IPS DF 6.9 (cell line): ENCODE measurements at regions not wholly inside any gene's neighbourhood (a gene's known extent, or its start where the extent isn't known, plus 50 kb on each side); places are given as distances from the start of the nearest gene placed in this dataset.

Source experiments
- DNase-seq: peaks from one replicate; pipeline ENCODE4 v3.0.0-alpha.2; 2013; ENCODE audit warnings: low read depth, low spot score
- H3K27ac ChIP-seq: one replicate; pipeline ENCODE4 v1.5.1; 2013; ENCODE audit warnings: low read length, control low read depth
- H3K27me3 ChIP-seq: 2 replicates; pipeline ENCODE4 v1.6.1; 2013; ENCODE audit warnings: mild to moderate bottlenecking, low read length; ENCODE audit not compliant: control insufficient read depth, insufficient read depth
- H3K36me3 ChIP-seq: 2 replicates; pipeline ENCODE4 v1.6.1; 2013; ENCODE audit warnings: low read length; ENCODE audit not compliant: control insufficient read depth, insufficient read depth
- H3K4me1 ChIP-seq: 2 replicates; pipeline ENCODE4 v1.6.1; 2013; ENCODE audit warnings: low read length; ENCODE audit not compliant: control insufficient read depth, insufficient read depth
- H3K4me3 ChIP-seq: 2 replicates; pipeline ENCODE4 v1.5.1; 2013; ENCODE audit warnings: mild to moderate bottlenecking, low read length
- H3K9me3 ChIP-seq: 2 replicates; pipeline ENCODE4 v1.6.1; 2013; ENCODE audit warnings: low read length, inconsistent platforms; ENCODE audit not compliant: control insufficient read depth, insufficient read depth
- WGBS: extraction: QIAGEN DNeasy Blood & Tissue Kit; methylation state at CpG from one replicate; pipeline ENCODE4 v1.1.7; 2013; ENCODE audit warnings: mixed read lengths, missing lambda C conversion rate; ENCODE audit not compliant: insufficient read length, insufficient coverage; 5-methylcytosine and 5-hydroxymethylcytosine counted together

DNA sequence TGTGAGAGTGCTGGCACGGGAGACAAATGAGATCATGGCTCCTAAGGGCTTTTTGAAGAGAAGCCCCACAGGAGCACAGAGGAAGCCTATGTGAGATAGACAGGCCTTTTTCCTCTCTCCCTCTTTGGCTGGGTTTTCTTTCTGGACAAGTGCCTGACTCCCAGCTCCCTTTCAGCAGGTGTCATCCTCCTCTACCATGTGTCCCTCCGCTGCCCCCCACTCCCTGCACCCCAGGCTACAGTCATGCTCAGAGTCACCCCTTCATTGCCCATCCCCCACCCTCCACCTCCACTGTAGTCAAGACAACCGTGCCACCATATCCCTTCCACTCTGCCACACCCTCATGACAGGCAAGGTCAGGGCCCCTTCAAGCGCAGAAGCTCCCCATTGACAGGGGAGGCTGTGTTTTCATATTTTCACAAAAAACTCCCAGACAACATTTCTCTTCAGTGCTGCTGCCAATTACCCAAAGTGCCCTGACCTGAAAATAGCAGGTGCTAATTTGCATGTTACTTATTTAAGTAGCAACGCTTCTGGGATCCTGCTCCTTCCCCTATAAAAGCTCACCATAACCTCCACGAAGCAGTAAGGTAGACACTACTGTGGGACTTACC is 92.1 kb upstream of the IPO9 start:
- Histone ChIP-seq H3K36me3 (no peaks in the 10 kb centered on the region), H3K4me1 (peaks cover 23% of the 10 kb centered on the region), H3K4me3 (no peak overlapping the region), H3K27me3 (no peaks in the 10 kb centered on the region), H3K27ac (no peak overlapping the region), H3K9me3 (no peaks in the 10 kb centered on the region)
- no peak for DNase-seq
- no CpG with 5 or more reads among the region's 6 CpGs for WGBS

DNA sequence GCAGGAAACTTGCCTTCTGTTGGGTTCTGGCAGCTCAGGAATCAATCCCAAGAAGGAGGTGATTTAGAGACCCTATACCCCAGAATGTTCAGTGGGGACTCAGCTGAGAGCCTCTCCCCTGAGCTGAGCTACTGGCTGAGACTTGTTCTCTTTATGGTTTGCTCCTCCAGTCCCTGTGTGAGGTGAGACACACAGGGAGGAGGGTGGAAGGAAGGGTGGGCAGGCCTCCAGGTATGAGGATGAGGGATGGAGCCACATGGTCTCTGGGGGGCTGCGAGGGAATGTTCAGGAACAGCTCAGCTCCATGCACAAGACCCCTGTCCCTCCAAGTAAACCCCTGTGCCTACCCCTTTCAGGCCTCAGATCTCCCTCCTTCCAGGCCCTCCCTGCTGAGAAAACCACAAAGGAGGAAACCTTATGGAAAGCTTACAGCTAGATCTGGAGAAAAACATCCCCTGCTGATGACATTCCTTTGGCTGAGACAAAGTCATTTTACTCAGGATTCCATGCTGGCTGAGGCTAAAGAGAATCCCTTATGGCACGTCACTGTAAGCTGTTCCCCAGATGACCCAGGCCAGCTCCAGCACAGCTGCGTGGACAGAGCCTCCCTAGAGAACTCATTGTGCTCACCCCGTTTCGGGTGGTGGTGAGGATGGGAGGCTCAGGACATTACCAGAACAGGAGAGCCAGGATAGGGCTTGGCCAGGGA is 91.5 kb upstream of the IPO9 start:
- Histone ChIP-seq H3K27me3 (no peaks in the 10 kb centered on the region), H3K9me3 (no peaks in the 10 kb centered on the region), H3K4me1 (peaks cover 24% of the 10 kb centered on the region), H3K36me3 (no peaks in the 10 kb centered on the region), H3K4me3 (no peak overlapping the region), H3K27ac (no peak overlapping the region)
- no CpG with 5 or more reads among the region's 5 CpGs for WGBS
- DNase-seq: no peak

GRCh38 chr1:201739080-201739479 is 89.9 kb upstream of the IPO9 start:
- no peaks in the 10 kb centered on the region for H3K36me3 ChIP-seq
- no CpG with 5 or more reads among the region's 12 CpGs for WGBS
- no peaks in the 10 kb centered on the region for H3K27me3 ChIP-seq
- H3K4me1 ChIP-seq: peaks cover 24% of the 10 kb centered on the region
- no peaks in the 10 kb centered on the region for H3K9me3 ChIP-seq
- DNase-seq: no peak
- peak overlapping the region; percentile 82; the same call in 1 of the 2 replicates for H3K4me3 ChIP-seq
- H3K27ac ChIP-seq: no peak overlapping the region

DNA sequence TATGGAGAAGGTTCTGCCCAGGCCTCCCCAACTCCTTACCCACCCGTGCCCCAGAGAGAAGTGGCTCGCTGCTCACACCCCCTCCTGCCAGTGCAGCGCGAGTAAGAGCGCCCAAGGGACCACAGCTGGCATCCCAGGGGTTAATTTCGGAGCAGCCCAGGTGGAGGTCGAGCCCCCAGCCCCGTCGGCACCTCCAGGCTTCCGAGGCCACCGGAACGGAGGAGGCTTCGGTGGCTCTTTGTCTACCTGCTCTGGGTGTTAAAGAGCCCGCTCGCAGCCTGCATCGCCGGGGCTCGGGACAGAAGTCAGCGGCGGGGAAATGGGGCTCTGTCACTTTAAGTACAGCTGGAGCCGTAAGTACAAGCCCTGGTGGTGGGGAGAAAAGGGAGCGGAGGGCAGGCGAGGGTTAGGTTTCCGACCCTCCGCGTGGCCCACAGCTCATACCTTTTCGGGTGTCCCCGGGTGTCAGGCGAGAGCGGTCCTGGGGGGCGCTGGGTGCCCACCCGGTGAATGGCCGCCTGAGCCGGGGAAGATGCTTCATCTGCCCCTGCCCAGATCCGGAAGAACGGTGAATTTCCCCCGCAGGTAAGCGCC is 89.4 kb upstream of the IPO9 start:
- peaks cover 24% of the 10 kb centered on the region for H3K4me1 ChIP-seq
- no CpG with 5 or more reads among the region's 38 CpGs for WGBS

DNA sequence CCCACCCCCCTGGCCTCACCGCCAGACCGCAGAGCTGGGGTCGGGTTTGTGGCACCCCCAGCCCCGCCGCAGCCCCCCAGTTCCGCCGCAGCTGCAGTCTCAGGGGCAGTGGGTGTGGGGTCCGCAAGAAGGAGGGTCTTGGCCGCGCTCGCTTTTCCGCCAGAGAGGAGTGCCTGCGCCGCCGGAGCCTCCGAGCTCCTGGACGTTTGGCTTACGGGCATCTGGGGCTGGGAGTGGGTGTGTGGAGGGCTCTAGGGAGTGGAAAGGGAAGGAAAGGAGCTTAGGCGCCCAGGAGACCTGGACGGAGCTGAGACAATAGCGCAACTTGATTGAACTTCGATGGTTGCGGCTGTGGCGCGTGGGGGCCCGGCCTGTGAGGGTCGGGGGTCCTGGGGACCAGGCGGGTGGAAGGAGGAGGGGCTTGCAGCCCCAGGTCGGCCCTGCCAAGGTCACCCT is 88.8 kb upstream of the IPO9 start:
- no CpG with 5 or more reads among the region's 29 CpGs for WGBS
- no peaks in the 10 kb centered on the region for H3K9me3 ChIP-seq
- H3K4me3 ChIP-seq: peak overlapping the region; percentile 82
- H3K27ac ChIP-seq: no peak overlapping the region
- DNase-seq: no peak
- H3K4me1 ChIP-seq: peaks cover 24% of the 10 kb centered on the region
- H3K27me3 ChIP-seq: no peaks in the 10 kb centered on the region
- no peaks in the 10 kb centered on the region for H3K36me3 ChIP-seq

More for the DNA sequence above, 89.4 kb upstream of the IPO9 start:
- Histone ChIP-seq H3K27me3 (no peaks in the 10 kb centered on the region), H3K36me3 (no peaks in the 10 kb centered on the region), H3K4me3 (peak overlapping the region; percentile 82; the same call in 1 of the 2 replicates), H3K9me3 (no peaks in the 10 kb centered on the region), H3K27ac (no peak overlapping the region)
- DNase-seq: no peak

GRCh38 chr1:201740670-201741111 is 88.3 kb upstream of the IPO9 start:
- no peak overlapping the region for H3K27ac ChIP-seq
- H3K4me1 ChIP-seq: peaks cover 24% of the 10 kb centered on the region
- H3K9me3 ChIP-seq: no peaks in the 10 kb centered on the region
- peak overlapping the region; percentile 82; the same call in 1 of the 2 replicates for H3K4me3 ChIP-seq
- no CpG with 5 or more reads among the region's 9 CpGs for WGBS
- H3K36me3 ChIP-seq: no peaks in the 10 kb centered on the region
- no peaks in the 10 kb centered on the region for H3K27me3 ChIP-seq
- no peak for DNase-seq

- WGBS: no CpG with 5 or more reads among the region's 3 CpGs
- H3K27me3 ChIP-seq: no peaks in the 10 kb centered on the region
Measured at GRCh38 chr1:201741763-201742342, 87.1 kb upstream of the IPO9 start.

DNA sequence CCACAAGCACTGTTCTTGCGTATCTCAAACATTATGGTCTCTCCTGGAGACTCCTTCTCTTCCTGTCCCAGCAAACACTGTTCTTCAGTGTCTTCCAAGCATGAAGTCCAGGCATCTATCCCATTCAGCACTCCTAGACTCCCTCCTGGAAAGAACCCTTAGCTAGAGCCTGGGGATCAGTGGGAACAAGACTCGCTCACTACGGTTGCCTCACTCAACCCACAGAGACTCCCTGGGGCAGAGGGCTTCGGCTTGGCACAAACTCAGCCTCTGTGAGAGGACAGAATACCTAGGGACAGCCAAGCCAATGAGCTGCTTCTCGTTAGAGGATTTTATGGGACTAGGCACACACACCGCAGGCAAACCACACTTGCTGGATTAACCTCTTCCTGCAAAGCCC is 86.5 kb upstream of the IPO9 start:
- Histone ChIP-seq H3K4me1 (peaks cover 13% of the 10 kb centered on the region), H3K4me3 (no peak overlapping the region), H3K9me3 (no peaks in the 10 kb centered on the region), H3K27me3 (no peaks in the 10 kb centered on the region), H3K36me3 (no peaks in the 10 kb centered on the region), H3K27ac (no peak overlapping the region)
- no CpG with 5 or more reads among the region's 6 CpGs for WGBS
- no peak for DNase-seq

More at GRCh38 chr1:201741763-201742342, 87.1 kb upstream of the IPO9 start:
- no peak overlapping the region for H3K4me3 ChIP-seq
- H3K36me3 ChIP-seq: no peaks in the 10 kb centered on the region
- no peaks in the 10 kb centered on the region for H3K9me3 ChIP-seq
- peaks cover 17% of the 10 kb centered on the region for H3K4me1 ChIP-seq
- no peak overlapping the region for H3K27ac ChIP-seq
- DNase-seq: no peak

- H3K9me3 ChIP-seq: no peaks in the 10 kb centered on the region
- WGBS: no CpG with 5 or more reads among the region's 5 CpGs
- DNase-seq: no peak
- H3K4me3 ChIP-seq: no peak overlapping the region
- H3K27ac ChIP-seq: no peak overlapping the region
- H3K36me3 ChIP-seq: no peaks in the 10 kb centered on the region
- H3K4me1 ChIP-seq: peaks cover 8% of the 10 kb centered on the region
- H3K27me3 ChIP-seq: no peaks in the 10 kb centered on the region
Measured at GRCh38 chr1:201742955-201743805, 85.8 kb upstream of the IPO9 start.

DNA sequence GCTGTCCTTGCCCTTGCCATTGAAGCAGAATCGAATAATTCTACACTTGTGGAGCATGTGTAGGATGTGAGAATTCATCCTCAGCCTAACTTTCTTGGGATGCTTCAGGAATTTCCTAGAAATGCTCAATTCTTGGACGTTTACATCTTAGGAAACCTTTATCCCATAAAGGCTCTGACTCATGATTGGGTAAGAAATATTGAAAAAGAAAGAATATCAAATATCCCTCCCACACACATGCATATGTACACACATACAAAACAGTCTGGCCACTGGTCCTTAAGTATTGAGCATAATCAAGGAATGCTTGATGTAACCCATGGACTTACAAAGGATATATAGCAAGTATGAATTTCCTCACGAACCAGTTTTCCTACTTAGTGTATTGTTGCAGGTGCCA is 83.9 kb upstream of the IPO9 start:
- Histone ChIP-seq H3K4me1 (peaks cover 2% of the 10 kb centered on the region), H3K36me3 (no peaks in the 10 kb centered on the region), H3K9me3 (no peaks in the 10 kb centered on the region), H3K27ac (no peak overlapping the region), H3K27me3 (no peaks in the 10 kb centered on the region), H3K4me3 (no peak overlapping the region)
- no CpG with 5 or more reads among the region's 3 CpGs for WGBS
- DNase-seq: no peak
